Epithelial cell of esophagus (primary cell): ENCODE measurements at regions not wholly inside any gene's neighbourhood (a gene's known extent, or its start where the extent isn't known, plus 50 kb on each side); places are given as distances from the start of the nearest gene placed in this dataset.
"Not testable (repeated sequence)": the region's sequence is repeated elsewhere in the genome, so short reads cannot be mapped to it uniquely, and the experiment has no call there.

Experiments used
- DNase-seq: peaks from one replicate; pipeline ENCODE4 v3.0.0; 2010; ENCODE audit warnings: low read depth
- H3K4me3 ChIP-seq: 2 replicates; pipeline ENCODE4 v1.5.1; 2011; ENCODE audit warnings: mild to moderate bottlenecking, low read length, control low read depth
- TF ChIP-seq, protein P1 (sequence below): IDR thresholded peaks from 2 replicates; pipeline ENCODE4 v1.5.1; 2011; ENCODE audit warnings: low read depth, mild to moderate bottlenecking, low read length, control low read depth, inconsistent platforms; ENCODE audit not compliant: insufficient read depth; ENCODE audit errors: missing control alignments

DNA sequence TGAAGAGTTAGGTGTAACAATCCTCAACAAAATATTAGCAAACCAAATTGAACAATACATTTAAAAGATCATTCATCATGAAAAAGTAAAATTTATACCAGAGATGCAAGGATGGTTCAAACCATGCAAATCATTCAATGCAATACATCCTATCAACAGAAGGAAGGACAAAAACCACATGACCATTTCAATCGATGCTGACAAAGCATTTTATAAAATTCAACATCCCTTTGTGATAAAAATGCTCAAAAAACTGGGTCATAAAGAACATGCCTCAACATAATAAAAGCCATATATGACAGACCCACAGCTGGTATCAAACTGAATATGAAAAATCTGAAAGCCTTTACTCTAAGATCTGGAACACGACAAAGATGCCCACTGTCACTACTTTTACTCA is 490.3 kb upstream of the IRAK1BP1 start:
- TF ChIP-seq, protein P1, sequence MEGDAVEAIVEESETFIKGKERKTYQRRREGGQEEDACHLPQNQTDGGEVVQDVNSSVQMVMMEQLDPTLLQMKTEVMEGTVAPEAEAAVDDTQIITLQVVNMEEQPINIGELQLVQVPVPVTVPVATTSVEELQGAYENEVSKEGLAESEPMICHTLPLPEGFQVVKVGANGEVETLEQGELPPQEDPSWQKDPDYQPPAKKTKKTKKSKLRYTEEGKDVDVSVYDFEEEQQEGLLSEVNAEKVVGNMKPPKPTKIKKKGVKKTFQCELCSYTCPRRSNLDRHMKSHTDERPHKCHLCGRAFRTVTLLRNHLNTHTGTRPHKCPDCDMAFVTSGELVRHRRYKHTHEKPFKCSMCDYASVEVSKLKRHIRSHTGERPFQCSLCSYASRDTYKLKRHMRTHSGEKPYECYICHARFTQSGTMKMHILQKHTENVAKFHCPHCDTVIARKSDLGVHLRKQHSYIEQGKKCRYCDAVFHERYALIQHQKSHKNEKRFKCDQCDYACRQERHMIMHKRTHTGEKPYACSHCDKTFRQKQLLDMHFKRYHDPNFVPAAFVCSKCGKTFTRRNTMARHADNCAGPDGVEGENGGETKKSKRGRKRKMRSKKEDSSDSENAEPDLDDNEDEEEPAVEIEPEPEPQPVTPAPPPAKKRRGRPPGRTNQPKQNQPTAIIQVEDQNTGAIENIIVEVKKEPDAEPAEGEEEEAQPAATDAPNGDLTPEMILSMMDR, result no peak
- no peak for DNase-seq
- H3K4me3 ChIP-seq, result no peak overlapping the region

DNA sequence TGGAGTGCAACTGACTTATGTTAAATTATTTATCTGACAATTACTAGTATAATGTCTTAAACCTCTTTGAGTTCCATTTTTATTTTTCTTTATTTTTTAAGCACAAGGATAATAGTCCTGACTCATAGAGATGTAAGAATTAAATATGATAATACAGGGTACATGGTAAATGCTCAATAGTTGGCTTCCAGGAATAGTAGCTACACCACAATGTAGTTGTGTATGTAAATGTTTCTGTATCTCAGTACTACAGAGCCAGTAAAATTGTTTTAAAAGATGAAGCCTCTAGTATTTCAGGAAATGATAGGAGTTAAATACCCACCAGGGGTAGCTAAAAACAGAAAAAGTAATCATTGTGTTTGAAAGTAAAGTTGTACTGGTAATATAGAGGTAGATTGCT is 487.4 kb upstream of the IRAK1BP1 start:
- H3K4me3 ChIP-seq, result no peak overlapping the region
- TF ChIP-seq, protein P1, result no peak
- no peak for DNase-seq

DNA sequence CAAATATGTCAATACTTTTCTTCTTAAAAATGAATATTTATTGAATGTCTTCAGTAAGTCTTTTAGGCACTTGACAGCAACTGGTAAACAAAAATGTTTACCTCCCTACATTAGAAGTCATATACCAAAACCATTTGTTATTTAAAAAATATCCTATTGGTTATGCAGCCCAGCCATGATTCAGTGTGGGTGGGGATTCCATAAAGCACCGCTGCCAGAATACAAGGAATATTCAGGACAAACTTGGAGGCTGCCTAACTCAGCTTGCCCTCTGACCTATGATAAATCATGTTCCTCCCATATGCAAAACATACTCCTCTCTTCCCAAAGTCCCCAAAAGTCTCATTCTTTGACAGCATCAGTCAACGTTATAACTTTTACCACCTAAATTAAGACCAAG is 486.8 kb upstream of the IRAK1BP1 start:
- DNase-seq, result no peak
- TF ChIP-seq, protein P1, result no peak
- no peak overlapping the region for H3K4me3 ChIP-seq

GRCh38 chr6:78383968-78384367 is 483.4 kb upstream of the IRAK1BP1 start:
- no peak overlapping the region for H3K4me3 ChIP-seq
- DNase-seq, result no peak
- TF ChIP-seq, protein P1, result no peak

DNA sequence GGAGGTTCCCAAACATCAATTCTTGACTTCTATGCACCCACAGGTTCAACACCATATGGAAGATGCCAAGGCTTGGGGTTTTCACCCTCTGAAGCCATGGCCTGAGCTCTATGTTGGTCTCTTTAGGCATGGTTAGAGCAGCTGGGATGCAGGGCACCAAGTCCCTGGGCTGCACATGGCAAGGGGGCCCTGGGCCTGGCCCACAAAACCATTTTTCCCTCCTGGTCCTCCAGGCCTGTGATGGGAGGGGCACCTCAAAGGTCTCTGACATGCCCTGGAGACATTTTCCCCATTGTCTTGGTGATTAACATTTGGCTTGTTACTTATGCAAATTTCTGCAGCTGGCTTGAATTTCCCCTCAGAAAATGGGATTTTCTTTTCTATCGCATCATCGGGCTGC is 480.5 kb upstream of the IRAK1BP1 start:
- not testable (repeated sequence) for DNase-seq, H3K4me3 ChIP-seq

DNA sequence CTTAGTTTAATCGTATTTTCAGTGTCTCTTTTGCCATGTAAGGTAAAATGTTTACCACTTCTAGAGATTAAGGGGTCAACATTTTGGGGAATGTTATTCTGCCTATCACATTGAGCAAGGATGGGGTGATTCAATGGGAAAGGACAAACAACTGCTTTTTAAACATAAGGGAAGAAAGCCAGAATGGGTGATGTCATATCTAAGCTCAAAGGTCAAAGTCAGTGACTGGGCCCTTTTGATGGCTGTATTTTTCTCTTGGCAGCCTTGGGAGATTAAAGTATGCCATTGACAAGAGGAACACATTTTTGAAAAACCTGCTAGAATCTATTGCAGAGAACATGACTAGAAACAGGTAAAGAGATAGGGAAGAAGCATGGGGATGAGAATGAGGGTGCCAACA is 477.3 kb upstream of the IRAK1BP1 start:
- TF ChIP-seq, protein P1, result no peak
- H3K4me3 ChIP-seq, result no peak overlapping the region
- no peak for DNase-seq

DNA sequence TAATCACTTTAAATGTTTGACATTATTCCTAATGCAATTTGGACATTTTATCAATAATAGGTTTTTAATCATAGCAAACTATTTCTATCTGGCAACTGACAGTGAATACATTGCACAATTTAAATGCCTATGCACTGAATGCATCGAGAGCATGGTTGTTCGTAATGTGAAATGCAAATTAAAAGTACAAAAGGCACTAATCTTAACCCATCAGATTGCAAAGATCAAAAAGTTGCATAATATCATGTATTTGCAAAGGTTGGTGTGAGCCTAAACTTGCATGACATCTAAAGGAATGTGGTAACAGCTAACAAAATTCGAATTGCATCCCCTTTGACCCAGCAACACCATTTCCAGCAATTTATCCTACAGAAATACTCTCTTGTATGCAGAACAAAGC is 469.9 kb upstream of the IRAK1BP1 start:
- TF ChIP-seq, protein P1, result no peak
- no peak overlapping the region for H3K4me3 ChIP-seq
- peak; percentile 44 for DNase-seq

GRCh38 chr6:78398292-78398691 is 469.1 kb upstream of the IRAK1BP1 start:
- DNase-seq, result no peak
- TF ChIP-seq, protein P1, result no peak
- no peak overlapping the region for H3K4me3 ChIP-seq
